GM12891 (cell line): ENCODE measurements at regions not wholly inside any gene's neighbourhood (a gene's known extent, or its start where the extent isn't known, plus 50 kb on each side); places are given as distances from the start of the nearest gene placed in this dataset.

Experiments
- DNase-seq: peaks from one replicate; pipeline ENCODE4 v3.0.0; 2011; ENCODE audit warnings: low spot score; ENCODE audit not compliant: insufficient read length
- FAIRE-seq: peaks from 2 replicates; lab custom pipeline; 2011; peaks lifted over from hg19 to GRCh38; lab: Jason Lieb, UNC
- PAX5 ChIP-seq: IDR thresholded peaks from 2 replicates; pipeline ENCODE4 v1.6.1; 2011; ENCODE audit warnings: low read length, moderate library complexity, mild to moderate bottlenecking; ENCODE audit not compliant: insufficient read depth, severe bottlenecking
- POLR2A ChIP-seq: IDR thresholded peaks from 2 replicates; pipeline ENCODE4 v1.6.1; 2011; ENCODE audit warnings: low read depth, low read length, control low read depth
- POLR2AphosphoS5 ChIP-seq: IDR thresholded peaks from 2 replicates; pipeline ENCODE4 v1.6.1; 2011; ENCODE audit warnings: low read depth, low read length, control low read depth
- POU2F2 ChIP-seq: IDR thresholded peaks from 2 replicates; pipeline ENCODE4 v1.6.1; 2011; ENCODE audit warnings: low read depth, mild to moderate bottlenecking, control low read depth, low read length, moderate library complexity
- SPI1 ChIP-seq: IDR thresholded peaks from 2 replicates; pipeline ENCODE4 v1.6.1; 2011; ENCODE audit warnings: low read depth, low read length, control low read depth
- TAF1 ChIP-seq: IDR thresholded peaks from 2 replicates; pipeline ENCODE4 v1.6.1; 2011; ENCODE audit warnings: low read depth, low read length, control low read depth

DNA sequence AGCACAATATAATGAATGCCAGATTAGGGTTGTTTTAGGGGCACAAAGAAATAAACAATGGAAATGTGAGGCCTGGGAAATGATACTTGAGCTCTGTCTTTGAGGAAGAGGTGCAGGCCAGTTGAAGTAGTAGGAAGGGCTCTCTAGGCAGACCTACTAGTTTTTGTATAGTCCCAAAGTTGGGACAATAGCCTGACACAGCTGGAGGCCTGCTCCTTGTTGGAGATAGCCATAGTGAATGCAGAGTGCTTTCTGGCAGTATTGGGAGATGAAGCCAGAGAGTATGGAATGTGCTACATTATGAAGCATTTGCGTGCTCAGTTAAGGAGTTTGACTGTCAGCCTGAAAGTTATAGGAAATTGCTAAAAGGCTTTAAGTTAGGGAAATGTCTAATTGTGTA is 251.2 kb upstream of the ZPLD1 start:
- no peak for FAIRE-seq
- TF ChIP-seq SPI1 (no peak), POU2F2 (no peak), PAX5 (no peak), POLR2A (no peak), POLR2AphosphoS5 (no peak), TAF1 (no peak)
- no peak for DNase-seq

DNA sequence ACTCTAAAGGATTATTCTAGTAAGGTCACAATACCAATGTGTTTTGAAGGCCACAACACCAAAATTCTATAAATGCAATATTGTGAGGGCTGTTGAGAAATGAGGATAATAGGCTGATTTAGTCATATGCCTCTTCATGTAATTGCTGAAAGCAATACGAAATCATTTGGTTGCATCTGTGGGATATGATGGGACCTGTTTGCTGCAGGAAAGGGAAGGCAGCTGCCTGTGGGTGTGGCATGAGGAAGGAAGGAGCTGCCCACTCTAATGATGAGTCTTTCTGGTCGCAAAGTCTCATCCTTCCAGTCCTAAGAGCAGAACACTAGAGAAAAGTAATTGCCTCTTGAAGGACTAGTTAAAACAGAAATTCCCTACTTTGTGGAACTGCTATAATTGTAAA is 245.3 kb upstream of the ZPLD1 start:
- no peak for DNase-seq
- FAIRE-seq = no peak
- TF ChIP-seq POLR2A (no peak), POLR2AphosphoS5 (no peak), PAX5 (no peak), SPI1 (no peak), POU2F2 (no peak), TAF1 (no peak)

DNA sequence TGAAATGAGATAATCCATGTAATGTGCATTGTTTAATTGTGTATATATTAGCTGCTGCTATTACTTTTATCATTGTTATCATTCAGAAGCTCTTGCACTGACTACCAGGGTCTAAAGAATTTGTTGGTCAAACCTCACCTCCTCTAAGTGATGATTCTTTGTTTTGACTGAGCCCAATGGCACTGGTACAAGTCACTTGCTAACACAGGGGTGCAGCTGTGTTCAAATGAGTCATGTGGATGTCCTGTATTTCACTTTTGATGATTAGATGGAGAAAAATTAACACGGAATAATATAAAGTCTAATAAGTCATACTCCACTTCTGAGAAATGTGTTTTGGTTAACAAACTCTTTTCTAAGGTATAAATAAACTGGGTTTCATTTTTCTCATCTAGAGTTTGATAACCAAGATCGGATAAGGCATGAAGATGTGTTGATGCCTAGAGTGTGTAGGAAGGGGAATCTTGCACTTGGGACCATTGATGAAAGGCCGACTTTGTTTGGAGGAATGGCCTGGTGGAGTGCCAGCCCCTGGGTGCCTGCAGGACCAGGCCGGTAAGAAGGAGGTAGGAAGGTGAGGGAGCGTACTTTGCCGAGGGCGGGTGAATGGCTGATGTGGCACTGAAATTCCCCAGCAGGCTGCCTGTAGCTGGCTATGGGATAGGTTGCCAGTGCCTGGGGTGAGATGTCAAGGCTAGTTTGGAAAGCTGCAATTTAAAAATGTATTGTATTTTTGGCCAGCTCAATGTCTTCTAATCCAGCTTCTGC is 244.7 kb upstream of the ZPLD1 start:
- TF ChIP-seq PAX5 (no peak), SPI1 (no peak), POLR2A (no peak), TAF1 (no peak), POU2F2 (no peak), POLR2AphosphoS5 (no peak)
- FAIRE-seq (no peak), DNase-seq (no peak)

DNA sequence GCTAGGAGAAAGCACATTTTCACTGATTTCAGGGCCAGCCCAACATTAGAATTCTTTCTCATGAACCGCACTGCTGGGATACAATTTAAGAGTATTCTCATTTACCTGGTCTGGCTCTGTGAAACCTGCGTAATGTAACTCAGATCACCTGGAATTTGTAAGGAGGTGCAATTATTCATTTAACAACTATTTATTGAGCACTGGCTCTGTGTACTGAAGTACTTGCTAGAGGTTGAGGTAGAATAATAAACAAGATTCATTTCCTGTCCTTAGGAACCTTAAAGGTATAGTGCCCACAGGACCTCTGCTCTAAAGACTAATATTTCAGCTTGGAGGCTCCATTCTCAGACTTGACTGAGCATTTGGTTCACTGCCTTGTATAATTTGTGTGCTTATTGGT is 242.2 kb upstream of the ZPLD1 start:
- no peak for DNase-seq
- no peak for TF ChIP-seq POLR2AphosphoS5
- TF ChIP-seq SPI1 = no peak
- TF ChIP-seq PAX5 = no peak
- TF ChIP-seq POU2F2 = no peak
- no peak for TF ChIP-seq POLR2A
- no peak for TF ChIP-seq TAF1

DNA sequence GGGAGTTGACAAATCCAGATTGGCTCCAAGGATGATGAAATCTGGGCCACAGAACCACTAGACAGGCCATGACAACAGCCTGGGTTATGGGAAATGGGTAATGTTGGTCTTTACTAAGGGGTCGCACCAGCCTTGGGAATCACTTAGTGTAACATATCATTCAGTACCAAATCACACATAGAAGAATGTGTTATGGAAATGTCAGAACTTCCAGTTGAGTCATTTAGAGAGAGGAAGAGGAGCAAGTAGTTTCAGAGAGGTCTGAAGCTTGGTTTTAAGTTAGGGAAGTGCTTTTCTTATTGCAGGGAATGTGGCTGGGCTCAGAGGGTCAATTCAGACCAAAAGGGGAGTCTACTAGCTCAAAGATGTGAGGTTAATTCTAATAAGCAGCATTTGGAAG is 241.6 kb upstream of the ZPLD1 start:
- TF ChIP-seq PAX5 (no peak), SPI1 (peak; percentile 62; the same call in 1 of the 2 replicates)
- DNase-seq = no peak
- no peak for FAIRE-seq

More for the DNA sequence above, 242.2 kb upstream of the ZPLD1 start:
- no peak for FAIRE-seq

DNA sequence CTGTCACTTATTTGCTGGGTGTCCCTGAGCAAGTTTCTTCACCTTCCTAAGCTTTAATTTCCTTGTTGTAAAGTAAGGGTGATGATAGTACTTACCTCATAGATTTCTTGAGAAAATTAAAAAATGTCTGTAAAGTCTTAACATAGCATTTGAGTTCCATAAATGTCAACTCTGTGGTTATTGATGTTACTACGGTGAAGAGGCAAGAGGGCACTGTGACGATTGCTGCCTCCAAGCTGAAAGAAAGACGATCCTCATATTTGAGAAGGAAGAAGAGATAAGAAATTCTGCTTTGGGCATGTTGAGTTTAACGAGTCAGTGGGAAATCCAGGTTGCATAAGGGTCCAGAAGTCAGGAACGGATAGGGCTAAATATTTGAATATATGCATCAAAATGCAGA is 240.8 kb upstream of the ZPLD1 start:
- TF ChIP-seq TAF1 (no peak), POLR2AphosphoS5 (no peak), POU2F2 (no peak), POLR2A (no peak), PAX5 (no peak), SPI1 (no peak)
- DNase-seq = no peak
- FAIRE-seq = no peak

DNA sequence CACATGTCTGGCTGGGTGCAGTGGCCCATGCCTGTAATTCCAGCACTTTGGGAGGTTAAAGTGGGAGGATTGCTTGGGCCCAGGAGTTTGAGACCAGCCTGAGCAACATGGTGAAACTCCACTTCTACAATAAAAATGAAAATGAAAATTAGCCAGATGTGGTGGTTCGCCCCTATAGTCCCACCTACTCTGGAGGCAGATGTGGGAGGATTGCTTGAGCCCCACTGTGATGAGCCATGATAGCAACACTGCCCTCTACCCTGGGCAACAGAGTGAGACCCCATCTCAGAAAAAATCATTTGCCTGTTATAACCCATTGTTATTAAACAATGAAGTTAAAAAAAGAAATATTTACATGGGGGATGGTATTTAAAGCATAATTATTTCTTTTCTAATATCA is 240.1 kb upstream of the ZPLD1 start:
- FAIRE-seq (no peak), DNase-seq (no peak)
- no peak for TF ChIP-seq SPI1
- no peak for TF ChIP-seq POLR2AphosphoS5
- TF ChIP-seq PAX5 = no peak
- TF ChIP-seq POU2F2 = no peak
- TF ChIP-seq POLR2A = no peak
- TF ChIP-seq TAF1 = no peak

DNA sequence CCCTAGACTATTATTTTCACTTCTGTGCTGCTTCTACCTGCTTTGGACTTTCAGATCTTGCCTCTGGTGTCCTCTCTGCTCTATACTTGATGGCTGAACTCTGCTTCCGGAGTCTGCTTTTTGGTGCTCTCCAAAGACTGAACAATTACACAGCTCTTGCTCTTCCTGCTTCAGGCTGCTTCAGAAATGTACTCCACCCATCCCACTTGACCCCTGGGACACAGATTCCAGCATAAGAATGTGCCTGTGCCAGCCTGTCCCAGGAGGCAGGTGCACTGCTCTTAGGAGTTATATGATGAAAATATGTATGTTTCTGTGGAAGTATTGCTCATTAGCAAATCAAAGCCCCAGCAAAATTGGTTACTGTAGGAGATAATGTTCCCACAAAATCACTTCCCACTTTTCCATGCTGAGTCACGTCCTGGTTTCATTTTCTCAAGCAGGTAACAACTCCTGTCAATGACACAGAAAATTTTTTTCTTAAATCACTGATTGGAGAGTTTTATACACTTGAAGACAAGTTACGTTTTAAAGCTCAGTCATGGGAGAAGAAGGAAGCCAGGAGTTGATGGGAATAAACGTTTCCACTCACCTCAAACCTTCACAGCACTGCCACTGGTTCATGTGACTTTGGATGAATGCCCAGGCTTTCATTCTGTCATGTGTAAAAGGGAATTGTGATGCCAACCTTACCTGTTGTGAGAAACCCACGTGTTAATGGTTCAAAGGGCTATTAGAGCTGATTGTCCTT is 239.4 kb upstream of the ZPLD1 start:
- TF ChIP-seq TAF1 = no peak
- no peak for TF ChIP-seq POLR2AphosphoS5
- TF ChIP-seq SPI1 = no peak
- no peak for TF ChIP-seq PAX5
- TF ChIP-seq POLR2A = no peak
- no peak for TF ChIP-seq POU2F2
- no peak for DNase-seq
- peak; percentile 28 for FAIRE-seq

DNA sequence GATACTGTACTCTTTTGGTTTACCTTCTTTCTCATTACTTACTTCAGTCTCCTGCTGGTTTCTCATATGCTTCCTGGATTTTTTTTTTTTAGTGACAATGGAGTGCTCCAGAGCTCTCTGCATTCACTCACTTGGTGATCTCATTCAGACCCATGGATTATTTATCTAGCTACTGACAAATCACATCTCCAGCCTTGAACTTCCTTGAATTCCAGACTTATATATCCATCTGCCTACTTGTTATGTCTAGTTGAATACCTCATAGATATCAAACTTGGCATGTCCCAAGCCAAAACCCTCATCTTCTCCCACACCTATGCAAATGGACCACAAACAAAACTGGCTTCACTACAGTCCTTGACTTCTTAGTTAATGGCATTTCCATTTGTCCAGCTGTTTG is 234.7 kb upstream of the ZPLD1 start:
- TF ChIP-seq SPI1 (no peak), POLR2AphosphoS5 (no peak), POLR2A (no peak), POU2F2 (no peak), PAX5 (no peak), TAF1 (no peak)
- no peak for FAIRE-seq
- DNase-seq = no peak

DNA sequence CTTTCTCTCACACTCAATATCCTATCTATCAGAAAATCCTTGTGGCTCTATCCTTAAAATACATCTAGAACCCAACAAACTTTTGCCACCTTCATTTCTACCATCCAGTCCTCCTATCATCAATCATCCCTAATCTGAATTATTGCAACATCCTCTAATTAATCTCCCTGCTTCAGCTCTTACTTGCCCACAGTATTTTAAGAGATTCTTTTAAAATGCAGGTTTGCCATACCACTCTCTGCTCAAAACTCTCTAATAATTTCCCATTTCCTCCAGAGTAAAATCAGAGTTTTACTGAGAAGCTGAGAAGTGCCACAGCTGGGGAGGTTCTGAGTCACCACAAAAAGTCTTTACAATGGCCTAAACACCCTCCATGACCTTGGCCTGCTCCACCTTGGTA is 234.3 kb upstream of the ZPLD1 start:
- FAIRE-seq (no peak), DNase-seq (no peak)
- TF ChIP-seq PAX5 = no peak
- no peak for TF ChIP-seq POLR2A
- no peak for TF ChIP-seq POLR2AphosphoS5
- TF ChIP-seq POU2F2 = no peak
- TF ChIP-seq SPI1 = no peak
- TF ChIP-seq TAF1 = no peak
